GM12878 (cell line): ENCODE measurements at regions not wholly inside any gene's neighbourhood (a gene's known extent, or its start where the extent isn't known, plus 50 kb on each side); places are given as distances from the start of the nearest gene placed in this dataset.

Experiments used
- ATAC-seq: fragments of 200-7000 bp; cut with Tn5 transposase; 3 replicates; pipeline ENCODE4 v1.9.1; 2020; ENCODE audit warnings: mild to moderate bottlenecking, moderate library complexity
- BruUV-seq: library from RNA; stranded (reverse); fragments of 400-500 nt; replicated peaks from 2 replicates; lab custom pipeline; 2021; lab: Mats Ljungman, UMichigan
- CTCF ChIA-PET: fragments of 300-600 bp; sonication (Branson Sonifier 250); formaldehyde crosslinking; extraction: SDS; loops from one replicate; lab custom pipeline; 2021; ENCODE audit warnings: inconsistent platforms; lab: Yijun Ruan, JAX
- POLR2A ChIA-PET: fragments of 350-600 bp; formaldehyde crosslinking; extraction: SDS; loops from one replicate; lab custom pipeline; 2021; ENCODE audit warnings: inconsistent platforms; lab: Charles Lee
- RAD21 ChIA-PET: fragments of 300-600 bp; sonication (Branson Sonifier 250); formaldehyde crosslinking; loops from one replicate; lab custom pipeline; 2023; ENCODE audit warnings: antibody characterized with exemption; ENCODE audit not compliant: unreplicated experiment; lab: Charles Lee
- SMC1A ChIA-PET: fragments of 300-600 bp; sonication (Branson Sonifier 250); formaldehyde crosslinking; loops from one replicate; lab custom pipeline; 2023; ENCODE audit not compliant: unreplicated experiment, uncharacterized antibody; lab: Charles Lee
- DNase-seq: peaks from one replicate; pipeline ENCODE4 v3.0.0-alpha.2; 2011; ENCODE audit warnings: low read depth, low spot score
- FAIRE-seq: peaks from 3 replicates; lab custom pipeline; 2011; peaks lifted over from hg19 to GRCh38; lab: Jason Lieb, UNC
- H2AFZ ChIP-seq: 2 replicates; pipeline ENCODE4 v1.6.0; 2011; ENCODE audit warnings: low read depth, low read length, control low read depth; ENCODE audit not compliant: control insufficient read depth
- H3K27ac ChIP-seq: 2 replicates; pipeline ENCODE4 v1.5.1; 2011; ENCODE audit warnings: control low read depth; ENCODE audit not compliant: control insufficient read depth, insufficient read depth
- H3K27me3 ChIP-seq, 2 experiments: replicated peaks in 1 of 2; 2 replicates each; pipeline versions ENCODE4 v1.6.0 to v1.6.1; 2011; ENCODE audit warnings: low read length in 1 of 2; ENCODE audit not compliant: control insufficient read depth in 2 of 2, insufficient read depth in 2 of 2
- H3K36me3 ChIP-seq, 2 experiments: 2 replicates each; pipeline ENCODE4 v1.5.1; 2011; ENCODE audit warnings: low read length in 1 of 2; ENCODE audit not compliant: control insufficient read depth in 2 of 2, insufficient read depth in 2 of 2
- H3K4me1 ChIP-seq: 2 replicates; pipeline ENCODE4 v1.6.1; 2011; ENCODE audit warnings: mild to moderate bottlenecking, low read length, moderate library complexity, mixed read lengths; ENCODE audit not compliant: control insufficient read depth, insufficient read depth
- H3K4me2 ChIP-seq: 2 replicates; pipeline ENCODE4 v1.6.0; 2011; ENCODE audit warnings: control low read depth; ENCODE audit not compliant: control insufficient read depth, insufficient read depth
- H3K4me3 ChIP-seq: fragments of 200-600 bp; sonication (generic); 2 replicates; pipeline ENCODE4 v1.5.1; 2016
- H3K79me2 ChIP-seq: 2 replicates; pipeline ENCODE4 v1.6.0; 2011; ENCODE audit warnings: low read length; ENCODE audit not compliant: control insufficient read depth, insufficient read depth
- H3K9ac ChIP-seq: 2 replicates; pipeline ENCODE4 v1.8.0; 2011; ENCODE audit warnings: low read length, control low read depth, mixed read lengths; ENCODE audit not compliant: control insufficient read depth, insufficient read depth
- H3K9me3 ChIP-seq: replicated peaks from 3 replicates; pipeline ENCODE4 v1.5.1; 2011; ENCODE audit warnings: mild to moderate bottlenecking, low read length; ENCODE audit not compliant: control insufficient read depth, insufficient read depth
- H4K20me1 ChIP-seq: 2 replicates; pipeline ENCODE4 v1.6.0; 2011; ENCODE audit not compliant: control insufficient read depth, insufficient read depth
- CREB1 ChIP-seq: IDR thresholded peaks from 2 replicates; pipeline ENCODE4 v1.6.1; 2012; ENCODE audit warnings: low read depth, mild to moderate bottlenecking, inconsistent platforms
- CUX1 ChIP-seq: IDR thresholded peaks from 2 replicates; pipeline ENCODE4 v1.6.1; 2012; ENCODE audit warnings: improper control_type of control experiment, low read depth, low read length; ENCODE audit not compliant: insufficient replicate concordance
- EGR1 ChIP-seq, 2 experiments: IDR thresholded peaks; 1 replicate in 1 of 2; 2 replicates in 1 of 2; pipeline ENCODE4 v1.6.1; 2011 to 2012; ENCODE audit warnings: low read depth in 2 of 2, low read length in 2 of 2, borderline replicate concordance in 1 of 2, mild to moderate bottlenecking in 1 of 2, moderate library complexity in 1 of 2
- EP300 ChIP-seq, 2 experiments: fragments of 150-350 bp in 1 of 2; IDR thresholded peaks; 2 replicates each; pipeline ENCODE4 v1.6.1; 2011 to 2012; ENCODE audit warnings: low read depth in 2 of 2, low read length in 2 of 2, borderline replicate concordance in 1 of 2, improper control_type of control experiment in 1 of 2, inconsistent platforms in 1 of 2; ENCODE audit not compliant: control insufficient read depth in 1 of 2
- EZH2 ChIP-seq: IDR thresholded peaks from 2 replicates; pipeline ENCODE4 v1.6.1; 2012; ENCODE audit warnings: low read depth, mild to moderate bottlenecking, control low read depth, inconsistent platforms, low read length, borderline replicate concordance; ENCODE audit not compliant: control insufficient read depth
- JUNB ChIP-seq: IDR thresholded peaks from 2 replicates; pipeline ENCODE4 v1.6.1; 2016; ENCODE audit warnings: antibody characterized with exemption, mild to moderate bottlenecking
- MYB ChIP-seq: fragments of 150-350 bp; IDR thresholded peaks from 2 replicates; pipeline ENCODE4 v1.6.1; 2014; ENCODE audit warnings: mild to moderate bottlenecking, low read depth, low read length, borderline replicate concordance
- NFXL1 ChIP-seq: fragments of 450-650 bp; IDR thresholded peaks from 2 replicates; pipeline ENCODE4 v1.6.1; 2017; ENCODE audit warnings: antibody characterized with exemption, mild to moderate bottlenecking, borderline replicate concordance
- POLR2A ChIP-seq: IDR thresholded peaks from 2 replicates; pipeline ENCODE4 v1.6.1; 2011; ENCODE audit warnings: low read depth, mild to moderate bottlenecking, low read length
- RBBP5 ChIP-seq: fragments of 200-600 bp; sonication (generic); conservative IDR thresholded peaks from 2 replicates; pipeline ENCODE4 v1.6.1; 2016
- SUPT20H ChIP-seq: IDR thresholded peaks from 2 replicates; pipeline ENCODE4 v1.6.1; 2011; ENCODE audit warnings: low read depth, mild to moderate bottlenecking, low read length, moderate library complexity, borderline replicate concordance; ENCODE audit not compliant: control insufficient read depth
- USF2 ChIP-seq: IDR thresholded peaks from 2 replicates; pipeline ENCODE4 v1.6.1; 2011; ENCODE audit warnings: low read depth, low read length, improper control_type of control experiment, borderline replicate concordance
- ZNF274 ChIP-seq: IDR thresholded peaks from one replicate; pipeline ENCODE4 v1.8.0; 2011; ENCODE audit not compliant: insufficient read length, insufficient read depth
- WGBS: methylation state at CpG from one replicate; pipeline ENCODE4 v1.1.6; 2016; ENCODE audit warnings: low lambda C conversion rate; ENCODE audit not compliant: insufficient replicate concordance, insufficient coverage; ENCODE audit errors: missing lambda C conversion rate; 5-methylcytosine and 5-hydroxymethylcytosine counted together
- in situ Hi-C: fragments of 300-500 bp; cut with MboI; formaldehyde crosslinking; loops from 9 replicates; pipeline ENCODE4 v1.14.3; 2018; ENCODE audit warnings: mixed read lengths
- intact Hi-C: fragments of 100-400 bp; cut with micrococcal nuclease; formaldehyde crosslinking; loops from one replicate; pipeline ENCODE4 v1.14.2; 2022; ENCODE audit not compliant: unreplicated experiment
- TF ChIP-seq, protein P1 (sequence below): IDR thresholded peaks from 2 replicates; pipeline ENCODE4 v1.6.1; 2011; ENCODE audit warnings: borderline replicate concordance, low read depth, mild to moderate bottlenecking, moderate library complexity, low read length; ENCODE audit not compliant: insufficient read depth, poor library complexity, severe bottlenecking
- TF ChIP-seq, protein P2 (sequence below): IDR thresholded peaks from 2 replicates; pipeline ENCODE4 v1.6.1; 2011; ENCODE audit warnings: low read depth, mild to moderate bottlenecking, low read length, moderate library complexity, borderline replicate concordance; ENCODE audit errors: extremely low read depth

- no peak for FAIRE-seq
- ATAC-seq: no peak
- ChIA-PET CTCF (interaction anchor here (1.7 to 12.4 kb wide), 2 partner anchors 12 to 63 kb away, joined by 5 to 166 read pairs; no protein-coding TSS in a partner anchor), POLR2A (interaction anchor here (1.2 to 1.4 kb wide), 2 partner anchors 8 to 11 kb away, joined by 3 to 4 read pairs; no protein-coding TSS in a partner anchor), RAD21 (interaction anchor here (0.9 to 2.8 kb wide), 4 partner anchors 8 to 56 kb away, joined by 3 to 8 read pairs (median 5); no protein-coding TSS in a partner anchor), SMC1A (interaction anchor here (0.9 to 16.8 kb wide), 7 partner anchors 8 to 376 kb away, joined by 3 to 275 read pairs (median 4); no protein-coding TSS in a partner anchor)
- H3K9me3 ChIP-seq: no peaks in the 10 kb centered on the region; the same call in 2 of the 3 replicates
- in situ Hi-C loops (no loop called here), intact Hi-C loops (no loop called here)
- peaks cover 0 to 8% of the 10 kb centered on the region in 2 experiments; a peak in 2 of 4 replicates for H3K36me3 ChIP-seq
- no peak overlapping the region for H3K27ac ChIP-seq
- no peaks in the 10 kb centered on the region for H3K79me2 ChIP-seq
- H3K4me3 ChIP-seq: no peak overlapping the region
- H3K27me3 ChIP-seq: no peaks in the 10 kb centered on the region
- H4K20me1 ChIP-seq: no peaks in the 10 kb centered on the region
- H3K4me2 ChIP-seq: no peak overlapping the region
- WGBS: 89% methylated on average over 6 of the region's 6 CpGs
- no TSS peak for BruUV-seq
- no peak for DNase-seq
- no peak overlapping the region for H3K9ac ChIP-seq
- no peak overlapping the region for H2AFZ ChIP-seq
- peaks cover 2% of the 10 kb centered on the region for H3K4me1 ChIP-seq
- TF ChIP-seq EP300 (IDR thresholded peaks at IDR 0.05; ENCODE audit: borderline replicate concordance in 1 of 2, control insufficient read depth in 1 of 2, low read depth in 2 of 2, low read length in 2 of 2) (no peak), MYB (no peak), CREB1 (no peak), JUNB (no peak), SUPT20H (no peak), CUX1 (no peak), NFXL1 (no peak), EZH2 (no peak), USF2 (no peak), ZNF274 (no peak), POLR2A (no peak), RBBP5 (no peak), EGR1 (IDR thresholded peaks at IDR 0.05; ENCODE audit: borderline replicate concordance in 1 of 2, low read depth in 2 of 2, low read length in 2 of 2) (no peak)
- TF ChIP-seq, protein P1, sequence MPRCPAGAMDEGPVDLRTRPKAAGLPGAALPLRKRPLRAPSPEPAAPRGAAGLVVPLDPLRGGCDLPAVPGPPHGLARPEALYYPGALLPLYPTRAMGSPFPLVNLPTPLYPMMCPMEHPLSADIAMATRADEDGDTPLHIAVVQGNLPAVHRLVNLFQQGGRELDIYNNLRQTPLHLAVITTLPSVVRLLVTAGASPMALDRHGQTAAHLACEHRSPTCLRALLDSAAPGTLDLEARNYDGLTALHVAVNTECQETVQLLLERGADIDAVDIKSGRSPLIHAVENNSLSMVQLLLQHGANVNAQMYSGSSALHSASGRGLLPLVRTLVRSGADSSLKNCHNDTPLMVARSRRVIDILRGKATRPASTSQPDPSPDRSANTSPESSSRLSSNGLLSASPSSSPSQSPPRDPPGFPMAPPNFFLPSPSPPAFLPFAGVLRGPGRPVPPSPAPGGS: no peak
- TF ChIP-seq, protein P2, sequence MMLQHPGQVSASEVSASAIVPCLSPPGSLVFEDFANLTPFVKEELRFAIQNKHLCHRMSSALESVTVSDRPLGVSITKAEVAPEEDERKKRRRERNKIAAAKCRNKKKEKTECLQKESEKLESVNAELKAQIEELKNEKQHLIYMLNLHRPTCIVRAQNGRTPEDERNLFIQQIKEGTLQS: no peak
Measured at GRCh38 chr1:101301446-101302057, 64.7 kb downstream of the S1PR1 start.
